ENCODE measurements at regions not wholly inside any gene's neighbourhood (a gene's known extent, or its start where the extent isn't known, plus 50 kb on each side); places are given as distances from the start of the nearest gene placed in this dataset.

GRCh38 chr5:175202463-175203068, 241.4 kb downstream of the DRD1 start:
- no peak for TF ChIP-seq CTCF (IDR thresholded peaks at IDR 0.05)
- no peak for TF ChIP-seq POLR2A (IDR thresholded peaks at IDR 0.05)

Measured in Peyer's patch (tissue), 4 donors.